ENCODE measurements at regions not wholly inside any gene's neighbourhood (a gene's known extent, or its start where the extent isn't known, plus 50 kb on each side); places are given as distances from the start of the nearest gene placed in this dataset.
A peak's percentile ranks its signal among the peaks of the same experiment; 100 is the strongest.

DNA sequence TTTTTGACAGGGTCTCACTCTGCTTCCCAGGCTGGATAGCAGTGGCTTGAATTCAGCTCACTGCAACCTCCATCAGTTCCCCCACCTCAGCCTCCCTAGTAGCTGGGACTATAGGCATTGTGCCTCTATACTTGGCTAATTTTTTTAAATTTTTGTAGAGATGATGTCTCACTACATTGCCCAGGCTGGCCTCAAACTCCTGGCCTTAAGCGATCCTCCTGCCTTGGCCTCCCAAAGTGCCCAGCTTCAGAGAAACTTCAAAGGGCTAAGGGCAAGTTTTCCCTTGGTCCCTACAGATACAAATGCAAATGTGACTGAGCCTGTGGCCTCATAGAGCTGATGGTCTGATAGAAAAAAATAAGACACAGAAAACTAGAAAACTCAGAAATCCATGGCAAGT, 52.9 kb upstream of the PRRC2C start:
- Histone ChIP-seq H3K27me3 (no peaks in the 10 kb centered on the region), H4K20me1 (ENCODE audit: low read depth) (no peaks in the 10 kb centered on the region), H3K36me3 (no peaks in the 10 kb centered on the region), H2AFZ (replicated peaks) (no peak overlapping the region), H3F3A (ENCODE audit: low read depth) (peaks cover 49% of the 10 kb centered on the region), H3K4me2 (peak overlapping the region; percentile 63), H3K9ac (no peak overlapping the region), H3K4me3 (no peak overlapping the region), H3K4me1 (peaks cover 49% of the 10 kb centered on the region), H3K79me2 (ENCODE audit: low read depth) (no peaks in the 10 kb centered on the region), H3K27ac (peak overlapping the region; percentile 18), H3K9me3 (ENCODE audit: low read depth) (no peaks in the 10 kb centered on the region)
- Mint-ChIP-seq H3K4me1 (peaks cover 14% of the 10 kb centered on the region), H3K36me3 (no peaks in the 10 kb centered on the region), H3K27me3 (ENCODE audit: insufficient read depth, low read depth) (peaks cover 3% of the 10 kb centered on the region), H3K4me3 (no peak overlapping the region), H3K9me3 (peaks cover 9% of the 10 kb centered on the region), H3K27ac (peak overlapping the region; percentile 32)
- DNase-seq (ENCODE audit: low spot score), result no peak
- TF ChIP-seq, protein P1, sequence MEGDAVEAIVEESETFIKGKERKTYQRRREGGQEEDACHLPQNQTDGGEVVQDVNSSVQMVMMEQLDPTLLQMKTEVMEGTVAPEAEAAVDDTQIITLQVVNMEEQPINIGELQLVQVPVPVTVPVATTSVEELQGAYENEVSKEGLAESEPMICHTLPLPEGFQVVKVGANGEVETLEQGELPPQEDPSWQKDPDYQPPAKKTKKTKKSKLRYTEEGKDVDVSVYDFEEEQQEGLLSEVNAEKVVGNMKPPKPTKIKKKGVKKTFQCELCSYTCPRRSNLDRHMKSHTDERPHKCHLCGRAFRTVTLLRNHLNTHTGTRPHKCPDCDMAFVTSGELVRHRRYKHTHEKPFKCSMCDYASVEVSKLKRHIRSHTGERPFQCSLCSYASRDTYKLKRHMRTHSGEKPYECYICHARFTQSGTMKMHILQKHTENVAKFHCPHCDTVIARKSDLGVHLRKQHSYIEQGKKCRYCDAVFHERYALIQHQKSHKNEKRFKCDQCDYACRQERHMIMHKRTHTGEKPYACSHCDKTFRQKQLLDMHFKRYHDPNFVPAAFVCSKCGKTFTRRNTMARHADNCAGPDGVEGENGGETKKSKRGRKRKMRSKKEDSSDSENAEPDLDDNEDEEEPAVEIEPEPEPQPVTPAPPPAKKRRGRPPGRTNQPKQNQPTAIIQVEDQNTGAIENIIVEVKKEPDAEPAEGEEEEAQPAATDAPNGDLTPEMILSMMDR (IDR thresholded peaks at IDR 0.05), result no peak
- no peak for TF ChIP-seq EZH2 (IDR thresholded peaks at IDR 0.05)
- no peak for TF ChIP-seq EZH2phosphoT487 (IDR thresholded peaks at IDR 0.05)

DNA sequence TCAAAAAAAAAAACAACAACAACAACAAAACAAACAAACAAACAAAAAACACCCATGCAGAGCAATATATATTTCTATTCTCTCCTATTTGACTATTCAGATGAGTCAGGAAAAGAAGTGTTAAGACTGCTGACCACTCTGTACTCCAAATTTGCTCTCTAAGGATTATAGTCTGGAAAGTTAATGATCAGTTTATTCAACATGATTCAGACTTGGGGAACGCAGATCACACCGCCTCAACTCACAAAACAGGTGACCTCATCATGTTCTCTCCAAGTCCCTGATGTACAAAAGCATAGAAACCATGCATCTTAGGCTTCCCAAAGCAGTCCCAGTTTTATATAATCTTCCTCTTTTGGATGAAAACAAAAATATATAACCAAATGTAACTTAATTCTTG, 51.9 kb upstream of the PRRC2C start:
- Mint-ChIP-seq H3K27ac (no peak overlapping the region), H3K36me3 (no peaks in the 10 kb centered on the region), H3K4me1 (peaks cover 14% of the 10 kb centered on the region), H3K4me3 (no peak overlapping the region), H3K27me3 (ENCODE audit: insufficient read depth, low read depth) (peaks cover 3% of the 10 kb centered on the region), H3K9me3 (peaks cover 9% of the 10 kb centered on the region)
- H3K27ac ChIP-seq, result no peak overlapping the region
- no peaks in the 10 kb centered on the region for H3K79me2 ChIP-seq (ENCODE audit: low read depth)
- no peak for DNase-seq (ENCODE audit: low spot score)
- TF ChIP-seq EZH2 (IDR thresholded peaks at IDR 0.05) (no peak), EZH2phosphoT487 (IDR thresholded peaks at IDR 0.05) (no peak)
- TF ChIP-seq, protein P1 (IDR thresholded peaks at IDR 0.05), result no peak
- no peak overlapping the region for H3K4me3 ChIP-seq
- H3K4me1 ChIP-seq, result peaks cover 40% of the 10 kb centered on the region
- peaks cover 43% of the 10 kb centered on the region for H3F3A ChIP-seq (ENCODE audit: low read depth)
- H4K20me1 ChIP-seq (ENCODE audit: low read depth), result no peaks in the 10 kb centered on the region
- H3K9ac ChIP-seq, result no peak overlapping the region
- no peak overlapping the region for H3K4me2 ChIP-seq
- no peaks in the 10 kb centered on the region for H3K36me3 ChIP-seq
- H3K27me3 ChIP-seq, result no peaks in the 10 kb centered on the region
- no peaks in the 10 kb centered on the region for H3K9me3 ChIP-seq (ENCODE audit: low read depth)
- no peak overlapping the region for H2AFZ ChIP-seq (replicated peaks)

DNA sequence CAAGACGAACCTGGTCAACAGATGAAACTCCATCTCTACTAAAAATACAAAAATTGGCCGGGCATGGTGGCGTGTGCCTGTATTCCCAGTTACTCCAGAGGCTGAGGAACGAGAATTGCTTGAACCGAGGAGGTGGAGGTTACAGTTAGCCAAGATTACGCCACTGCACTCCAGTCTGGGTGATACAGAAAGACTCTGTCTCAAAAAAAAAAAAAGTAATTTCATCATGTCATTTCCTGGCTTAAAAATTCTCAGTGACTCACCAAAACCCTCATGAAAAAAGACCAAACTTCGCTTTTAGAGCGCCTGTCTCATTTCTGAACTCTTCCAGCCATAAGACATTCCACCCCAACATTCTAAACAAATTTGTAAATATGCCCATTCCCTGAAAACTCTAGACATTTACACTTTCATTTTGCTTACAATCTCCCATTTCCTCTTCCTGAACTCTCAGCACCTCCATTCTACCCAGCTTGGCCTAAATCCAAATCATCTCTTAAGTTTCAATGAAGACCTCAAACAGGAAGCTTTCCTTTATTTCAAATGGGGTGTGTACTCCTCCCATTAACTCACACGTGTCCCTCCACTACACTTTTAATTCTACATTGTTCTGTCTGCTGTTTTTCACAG, 50.5 kb upstream of the PRRC2C start:
- Histone ChIP-seq H3K4me3 (no peak overlapping the region), H3K9me3 (ENCODE audit: low read depth) (no peaks in the 10 kb centered on the region), H3K4me1 (peaks cover 26% of the 10 kb centered on the region), H3K79me2 (ENCODE audit: low read depth) (no peaks in the 10 kb centered on the region), H3K27me3 (no peaks in the 10 kb centered on the region), H3F3A (ENCODE audit: low read depth) (peaks cover 29% of the 10 kb centered on the region), H3K9ac (no peak overlapping the region), H3K4me2 (no peak overlapping the region), H3K36me3 (no peaks in the 10 kb centered on the region), H3K27ac (no peak overlapping the region), H4K20me1 (ENCODE audit: low read depth) (no peaks in the 10 kb centered on the region), H2AFZ (replicated peaks) (no peak overlapping the region)
- no peaks in the 10 kb centered on the region for H3K36me3 Mint-ChIP-seq
- DNase-seq (ENCODE audit: low spot score), result no peak
- H3K4me3 Mint-ChIP-seq, result no peak overlapping the region
- peaks cover 3% of the 10 kb centered on the region for H3K27me3 Mint-ChIP-seq (ENCODE audit: insufficient read depth, low read depth)
- peaks cover 9% of the 10 kb centered on the region for H3K9me3 Mint-ChIP-seq
- peaks cover 14% of the 10 kb centered on the region for H3K4me1 Mint-ChIP-seq
- H3K27ac Mint-ChIP-seq, result no peak overlapping the region
- no peak for TF ChIP-seq EZH2 (IDR thresholded peaks at IDR 0.05)
- no peak for TF ChIP-seq EZH2phosphoT487 (IDR thresholded peaks at IDR 0.05)
- TF ChIP-seq, protein P1 (IDR thresholded peaks at IDR 0.05), result no peak
